ENCODE measurements at regions not wholly inside any gene's neighbourhood (a gene's known extent, or its start where the extent isn't known, plus 50 kb on each side); places are given as distances from the start of the nearest gene placed in this dataset.

Small RNA genes lying in the stretch of these regions (small RNA-seq; reads per million reads assigned to genes)
- 0 reads per million in 3 experiments for gene RNU6-745P

Measured in neural cell (in vitro differentiated cells).